H1 (cell line): ENCODE measurements at regions not wholly inside any gene's neighbourhood (a gene's known extent, or its start where the extent isn't known, plus 50 kb on each side); places are given as distances from the start of the nearest gene placed in this dataset.

Experiments
- BACH1 ChIP-seq: IDR thresholded peaks from 2 replicates; pipeline ENCODE4 v1.6.1; 2012; ENCODE audit warnings: low read length, improper control_type of control experiment
- RFX5 ChIP-seq: IDR thresholded peaks from 2 replicates; pipeline ENCODE4 v1.6.1; 2011; ENCODE audit warnings: low read depth, low read length, improper control_type of control experiment, borderline replicate concordance

DNA sequence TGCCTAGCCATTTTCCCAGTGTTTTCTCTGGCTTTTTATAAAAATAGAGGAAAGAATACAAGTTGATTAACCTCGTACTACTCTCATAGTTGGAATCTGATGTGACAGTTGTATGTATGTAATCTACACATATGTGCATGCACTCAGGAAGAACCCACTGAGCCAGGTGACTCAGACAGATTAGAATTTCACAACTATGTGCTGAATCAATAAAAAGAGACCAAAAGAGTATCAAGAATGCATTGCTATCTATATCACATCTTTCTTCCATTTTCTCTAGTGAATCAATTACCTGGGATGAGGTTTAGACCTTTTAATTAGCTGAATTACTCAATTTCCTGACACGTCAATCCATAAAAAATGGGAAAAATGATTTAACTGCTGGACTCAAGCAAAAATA lies 319.3 kb upstream of the ATP10A start (continued):
- no peak for TF ChIP-seq BACH1
- TF ChIP-seq RFX5: no peak
